ENCODE measurements at regions not wholly inside any gene's neighbourhood (a gene's known extent, or its start where the extent isn't known, plus 50 kb on each side); places are given as distances from the start of the nearest gene placed in this dataset.
"Not testable (repeated sequence)": the region's sequence is repeated elsewhere in the genome, so short reads cannot be mapped to it uniquely, and the experiment has no call there.

DNA sequence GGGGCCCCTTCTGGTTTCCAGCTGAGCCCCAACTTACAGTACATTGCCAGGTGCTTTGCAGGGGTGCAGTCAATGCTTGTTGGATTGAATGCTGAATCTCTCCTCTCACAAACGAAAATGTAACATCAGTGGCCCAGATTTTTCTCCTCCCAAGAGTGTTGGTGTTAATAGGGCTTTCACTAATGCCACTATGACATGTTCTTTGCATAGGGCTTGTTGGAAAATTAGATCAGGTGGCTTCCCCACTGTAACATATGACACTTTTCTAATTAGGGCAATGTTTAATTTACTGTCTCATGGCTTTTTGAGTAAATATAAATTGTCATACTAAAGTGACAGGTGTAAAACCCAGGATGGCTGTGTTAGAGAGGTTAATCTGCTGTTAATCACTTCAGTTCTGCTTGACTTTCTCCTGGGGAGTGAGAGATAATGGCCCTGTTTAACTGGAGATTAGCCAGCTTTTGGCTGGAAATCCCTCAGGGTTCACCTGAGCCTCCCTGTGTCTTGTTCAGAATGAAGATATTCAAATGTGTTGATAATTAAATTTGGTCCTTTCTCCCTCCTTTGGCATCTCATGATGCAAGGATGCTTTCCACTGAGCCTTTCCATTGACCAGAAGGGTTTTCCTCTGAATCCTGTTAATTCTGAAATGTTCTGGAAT lies 502.3 kb downstream of the RBFOX1 start:
- no peak for DNase-seq (ENCODE audit: extremely low read depth in 1 of 11, low read depth in 9 of 11, low spot score in 4 of 11)

DNA sequence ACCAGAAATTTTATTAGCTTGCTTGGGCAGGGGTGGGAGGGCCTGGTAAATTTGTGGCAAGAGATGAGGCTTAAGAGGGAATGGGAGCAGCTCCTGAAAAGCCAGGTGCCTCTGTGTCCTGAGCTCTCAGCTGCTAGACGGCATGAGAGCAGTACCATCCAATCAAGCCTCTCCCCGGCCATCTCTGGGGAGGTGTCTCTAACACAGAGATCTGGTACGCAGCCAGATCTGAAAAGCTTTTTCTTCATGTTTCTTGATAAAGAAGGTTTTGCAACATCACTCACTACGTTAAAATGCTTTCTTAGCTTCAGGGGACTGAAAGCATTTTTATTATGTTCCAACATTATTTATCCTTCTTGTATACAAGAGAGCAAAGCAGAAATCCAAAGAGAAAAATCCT lies 488.2 kb downstream of the RBFOX1 start:
- DNase-seq (ENCODE audit: extremely low read depth in 1 of 11, low read depth in 9 of 11, low spot score in 4 of 11), result no peak

DNA sequence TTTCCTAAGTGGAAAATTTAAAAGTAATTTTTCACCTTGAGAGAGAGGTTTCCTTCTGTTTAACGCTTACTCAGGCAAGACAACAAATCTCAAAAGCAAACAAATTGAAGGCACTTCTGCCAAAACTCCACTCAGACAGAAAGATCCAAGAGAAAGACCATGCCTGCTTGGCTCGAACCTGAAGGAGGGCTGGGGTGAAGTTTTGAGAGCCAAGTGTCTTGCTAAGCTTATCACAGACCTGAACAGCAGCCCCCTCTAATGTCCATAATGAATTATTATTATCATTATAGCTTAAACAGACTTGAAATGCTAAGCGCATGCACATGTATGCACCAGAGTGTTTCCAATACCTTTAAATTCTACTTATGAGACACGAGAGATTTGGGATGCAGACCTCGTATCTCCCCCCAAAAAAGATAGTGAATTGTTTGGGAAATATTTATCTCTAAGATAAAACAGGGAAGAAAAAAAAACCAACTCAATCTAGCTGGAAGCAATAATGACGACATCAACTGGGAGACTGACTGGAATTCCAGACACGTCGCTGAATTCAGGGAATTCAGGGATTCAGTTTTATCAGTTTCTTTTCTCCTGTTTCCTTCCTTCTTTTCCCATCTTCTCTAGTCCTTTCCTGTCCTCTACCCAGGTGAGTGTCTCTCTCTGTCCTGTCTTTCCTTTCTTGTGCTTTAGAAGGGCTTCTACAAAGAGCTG lies 473.2 kb downstream of the RBFOX1 start:
- DNase-seq (ENCODE audit: extremely low read depth in 1 of 11, low read depth in 9 of 11, low spot score in 4 of 11), result no peak

DNA sequence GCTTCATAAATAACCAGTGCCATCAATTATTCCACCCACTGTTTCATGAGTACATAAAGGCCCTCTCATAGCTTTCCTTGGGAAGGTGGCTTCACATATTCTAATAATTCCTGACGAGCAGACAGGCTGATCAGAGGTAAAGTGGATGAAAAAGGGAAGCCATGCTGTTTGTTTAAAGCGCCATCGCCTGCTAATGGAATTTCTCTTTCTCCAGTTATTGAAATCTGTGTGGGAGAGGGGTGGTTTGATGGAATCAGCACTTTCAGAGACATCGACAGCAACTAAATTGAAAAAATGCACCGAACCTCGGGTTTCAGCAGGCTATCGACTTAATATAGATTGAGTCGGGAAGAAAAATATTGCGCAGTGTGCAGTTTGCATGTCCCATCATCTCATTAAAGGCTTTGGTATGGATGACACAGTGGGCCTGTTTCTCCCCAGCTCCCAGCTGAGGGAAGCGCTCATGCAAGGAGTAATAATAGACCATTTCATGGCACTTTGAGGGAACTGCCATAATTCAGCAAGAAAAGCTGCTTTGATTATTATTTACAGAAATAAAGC lies 472.1 kb downstream of the RBFOX1 start:
- DNase-seq (ENCODE audit: extremely low read depth in 1 of 11, low read depth in 9 of 11, low spot score in 4 of 11), result no peak

DNA sequence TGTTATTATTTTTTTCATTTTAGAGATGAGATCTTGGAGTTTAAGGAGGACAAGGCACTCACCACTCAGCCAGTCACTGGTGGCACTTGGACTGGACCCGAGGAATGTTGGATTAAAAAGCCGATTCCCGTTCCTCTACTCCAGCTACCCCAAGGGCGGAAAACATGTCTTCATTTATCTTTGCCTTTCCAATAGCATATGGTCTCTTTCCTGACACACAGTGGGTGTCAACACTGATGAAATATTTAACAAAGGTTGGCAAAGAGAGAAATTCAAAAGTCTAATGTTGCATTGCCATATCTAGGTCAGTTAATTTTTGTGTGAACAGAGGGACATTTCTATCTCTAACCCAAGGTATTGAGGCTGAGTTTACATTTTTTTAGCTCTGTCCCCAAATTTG lies 459.7 kb downstream of the RBFOX1 start:
- DNase-seq (ENCODE audit: extremely low read depth in 1 of 11, low read depth in 9 of 11, low spot score in 4 of 11), result no peak

DNA sequence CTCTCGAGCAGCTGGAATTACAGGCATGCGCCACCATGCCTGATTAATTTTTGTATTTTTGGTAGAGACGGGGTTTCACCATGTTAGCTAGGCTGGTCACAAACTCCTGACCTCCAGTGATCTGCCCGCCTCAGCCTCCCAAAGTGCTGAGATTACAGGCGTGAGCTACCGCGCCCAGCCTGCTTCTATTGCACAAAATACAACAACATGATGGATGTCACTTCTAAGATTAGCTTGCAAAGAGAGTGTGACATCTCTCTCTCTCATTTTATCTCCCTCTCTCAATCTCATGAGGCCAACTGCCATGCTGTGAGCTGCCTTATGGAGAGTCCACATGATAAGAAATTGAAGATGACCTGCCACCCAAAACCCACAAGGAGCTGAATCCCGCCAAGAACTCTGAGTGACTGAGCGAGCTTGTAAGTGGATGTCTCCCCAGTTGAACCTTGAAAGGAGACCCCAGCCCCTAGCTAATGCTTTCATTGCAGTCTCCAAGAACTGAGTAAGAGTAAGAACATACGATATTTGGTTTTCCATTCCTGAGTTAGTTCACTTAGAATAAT lies 458.5 kb downstream of the RBFOX1 start:
- peak in 1 of 11 donors; percentile 2 for DNase-seq (ENCODE audit: extremely low read depth in 1 of 11, low read depth in 9 of 11, low spot score in 4 of 11)

DNA sequence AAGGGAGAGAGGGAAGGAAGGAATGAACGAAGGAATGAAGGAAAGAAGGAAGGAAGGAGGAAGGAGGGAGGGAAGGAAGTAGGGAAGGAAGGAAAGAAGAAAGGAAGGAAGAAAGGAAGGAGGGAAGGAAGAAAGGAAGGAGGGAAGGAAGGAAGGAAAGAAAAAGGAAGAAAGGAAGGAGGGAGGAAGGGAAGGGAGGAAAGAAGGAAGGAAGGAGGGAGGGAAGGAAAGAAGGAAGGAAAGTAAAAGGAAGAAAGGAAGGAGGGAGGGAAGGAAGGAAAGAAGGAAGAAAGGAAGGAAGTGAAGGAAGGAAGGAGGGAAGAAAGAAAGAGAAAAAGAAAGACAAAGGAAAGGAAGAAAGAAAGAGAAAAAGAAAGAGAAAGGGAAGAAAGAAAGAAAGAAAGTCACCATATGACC lies 442.4 kb downstream of the RBFOX1 start:
- no peak for DNase-seq (ENCODE audit: extremely low read depth in 1 of 11, low read depth in 9 of 11, low spot score in 4 of 11)

DNA sequence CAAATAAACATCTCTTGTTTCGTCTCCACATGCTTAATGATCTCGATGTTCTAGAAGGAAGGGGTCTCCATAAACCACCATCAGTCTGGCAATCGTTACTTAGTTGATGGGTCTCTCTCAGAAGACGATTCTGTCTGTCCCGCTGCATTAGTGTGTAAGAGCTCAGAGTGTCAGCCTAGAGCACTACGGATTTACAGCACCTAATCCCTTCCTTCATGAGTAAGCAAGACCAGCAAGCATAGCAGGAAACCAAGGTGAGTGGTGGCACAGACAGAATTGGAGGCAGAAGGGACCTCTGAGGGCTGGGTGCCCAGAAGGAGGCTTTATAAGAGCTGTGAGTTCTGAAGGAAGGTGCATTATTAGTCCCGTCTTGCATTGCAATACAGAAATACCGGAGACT lies 440.1 kb downstream of the RBFOX1 start:
- DNase-seq (ENCODE audit: extremely low read depth in 1 of 11, low read depth in 9 of 11, low spot score in 4 of 11), result no peak

DNA sequence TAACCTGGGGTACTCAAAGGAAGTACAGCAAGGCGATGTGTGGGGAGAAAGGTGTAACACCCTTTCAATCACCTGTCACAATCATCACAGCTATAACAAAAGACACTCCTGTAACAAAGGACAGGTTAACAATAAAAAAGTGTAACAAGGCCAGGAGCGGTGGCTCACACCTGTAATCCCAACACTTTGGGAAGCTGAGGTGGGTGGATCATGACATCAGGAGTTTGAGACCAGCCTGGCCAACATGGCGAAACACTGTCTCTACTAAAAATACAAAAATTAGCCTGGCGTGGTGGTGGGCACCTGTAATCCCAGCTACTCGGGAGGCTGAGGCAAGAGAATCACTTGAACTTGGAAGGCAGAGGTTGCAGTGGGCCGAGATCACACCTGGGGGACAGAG lies 436.4 kb downstream of the RBFOX1 start:
- not testable (repeated sequence) for DNase-seq (ENCODE audit: extremely low read depth in 1 of 11, low read depth in 9 of 11, low spot score in 4 of 11)

DNA sequence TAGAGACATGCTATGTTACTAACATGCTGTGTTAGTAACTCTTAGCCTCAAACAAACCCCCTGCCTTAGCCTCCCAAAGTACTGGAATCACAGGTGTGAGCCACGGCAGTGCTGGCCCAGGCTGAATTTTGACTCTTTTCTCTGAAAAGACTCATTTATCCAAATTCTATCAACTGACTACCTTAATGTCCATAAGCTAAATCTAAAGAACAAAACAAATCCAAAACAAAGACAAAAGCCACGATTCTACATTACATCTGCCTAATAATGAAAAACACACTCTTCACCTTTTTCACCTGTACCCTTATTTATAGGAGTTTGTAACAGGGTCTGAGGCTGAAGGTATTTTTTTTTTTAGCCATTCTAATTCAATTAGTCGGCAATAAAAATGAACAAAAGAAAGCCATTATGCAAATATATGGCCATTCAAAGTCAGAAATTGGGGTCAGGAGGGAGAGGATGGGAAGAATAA lies 432.5 kb downstream of the RBFOX1 start:
- DNase-seq (ENCODE audit: extremely low read depth in 1 of 11, low read depth in 9 of 11, low spot score in 4 of 11), result no peak

DNA sequence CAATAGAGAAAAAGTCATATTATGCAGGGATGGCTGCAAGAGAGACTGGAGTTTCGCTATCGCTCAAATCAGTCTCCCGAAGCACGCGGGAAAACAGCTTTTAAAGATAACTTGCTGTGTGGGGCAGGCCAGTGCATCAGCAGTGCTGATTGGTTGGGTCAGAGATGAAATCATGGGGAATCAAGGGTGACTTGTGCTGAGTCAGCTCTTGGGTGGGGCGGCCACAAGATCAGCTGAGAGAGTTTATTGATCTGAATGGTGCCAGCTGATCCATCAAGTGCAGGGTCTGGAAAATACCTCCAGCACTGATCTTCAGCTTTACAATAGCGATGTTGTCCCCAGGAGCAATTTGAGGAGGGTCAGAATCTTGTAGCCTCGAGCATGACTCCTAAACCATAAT lies 430.5 kb downstream of the RBFOX1 start:
- no peak for DNase-seq (ENCODE audit: extremely low read depth in 1 of 11, low read depth in 9 of 11, low spot score in 4 of 11)
